MM.1S (cell line): ENCODE measurements at regions not wholly inside any gene's neighbourhood (a gene's known extent, or its start where the extent isn't known, plus 50 kb on each side); places are given as distances from the start of the nearest gene placed in this dataset.

Experiments used
- DNase-seq: peaks from one replicate; pipeline ENCODE4 v3.0.0-alpha.2; 2015
- H2AFZ ChIP-seq: fragments of 300-600 bp; sonication (generic); 2 replicates; pipeline ENCODE4 v1.6.0; 2016; ENCODE audit warnings: antibody characterized with exemption, low read length
- H3F3A ChIP-seq: fragments of 300-600 bp; sonication (generic); 2 replicates; pipeline ENCODE4 v1.6.1; 2016; ENCODE audit warnings: mild to moderate bottlenecking, antibody characterized with exemption, low read length, moderate library complexity, mixed read lengths; ENCODE audit not compliant: insufficient read depth
- H3K27ac ChIP-seq: fragments of 300-600 bp; sonication (generic); 2 replicates; pipeline ENCODE4 v1.5.1; 2016; ENCODE audit warnings: mild to moderate bottlenecking, low read length
- H3K27me3 ChIP-seq: fragments of 300-600 bp; sonication (generic); replicated peaks from 2 replicates; pipeline ENCODE4 v1.6.0; 2016; ENCODE audit warnings: low read length; ENCODE audit not compliant: insufficient read depth
- H3K36me3 ChIP-seq: fragments of 300-600 bp; sonication (generic); replicated peaks from 2 replicates; pipeline ENCODE4 v1.6.1; 2016; ENCODE audit warnings: mild to moderate bottlenecking, low read length, mixed read lengths; ENCODE audit not compliant: insufficient read depth
- H3K4me1 ChIP-seq: fragments of 300-600 bp; sonication (generic); 2 replicates; pipeline ENCODE4 v1.6.1; 2016; ENCODE audit warnings: low read length, mixed read lengths
- H3K4me2 ChIP-seq: fragments of 300-600 bp; sonication (generic); 2 replicates; pipeline ENCODE4 v1.6.0; 2016; ENCODE audit warnings: low read depth, low read length
- H3K4me3 ChIP-seq: fragments of 300-600 bp; sonication (generic); 2 replicates; pipeline ENCODE4 v1.5.1; 2016; ENCODE audit warnings: low read length, mixed read lengths
- H3K79me2 ChIP-seq: fragments of 300-600 bp; sonication (generic); 2 replicates; pipeline ENCODE4 v1.6.1; 2016; ENCODE audit warnings: mixed run types, low read length, mixed read lengths
- H3K9ac ChIP-seq: fragments of 300-600 bp; sonication (generic); 2 replicates; pipeline ENCODE4 v1.6.1; 2016; ENCODE audit warnings: low read length, mixed read lengths
- H3K9me2 ChIP-seq: fragments of 300-600 bp; sonication (generic); replicated peaks from 2 replicates; pipeline ENCODE4 v1.6.1; 2016; ENCODE audit warnings: mild to moderate bottlenecking, low read length, mixed read lengths; ENCODE audit not compliant: insufficient read depth
- H3K9me3 ChIP-seq: fragments of 300-600 bp; sonication (generic); replicated peaks from 2 replicates; pipeline ENCODE4 v1.6.1; 2016; ENCODE audit warnings: mild to moderate bottlenecking, low read length, mixed read lengths; ENCODE audit not compliant: insufficient read depth
- H4K20me1 ChIP-seq: fragments of 300-600 bp; sonication (generic); 2 replicates; pipeline ENCODE4 v1.6.1; 2016; ENCODE audit warnings: mild to moderate bottlenecking, low read length, moderate library complexity, mixed read lengths; ENCODE audit not compliant: insufficient read depth
- CTCF ChIP-seq: fragments of 300-600 bp; sonication (generic); IDR thresholded peaks from 2 replicates; pipeline ENCODE4 v1.5.1; 2016; ENCODE audit warnings: antibody characterized with exemption, low read length, mixed read lengths
- EZH2 ChIP-seq: fragments of 300-600 bp; sonication (generic); optimal IDR thresholded peaks from 2 replicates; pipeline ENCODE3; 2017; ENCODE audit warnings: low read depth, mild to moderate bottlenecking, antibody characterized with exemption, low read length, mixed read lengths
- EZH2phosphoT487 ChIP-seq: fragments of 300-600 bp; sonication (generic); IDR thresholded peaks from 2 replicates; pipeline ENCODE4 v1.6.1; 2018; ENCODE audit warnings: antibody characterized with exemption, low read length

GRCh38 chr1:29864431-29865022 is 628.2 kb downstream of the PTPRU start:
- no peak overlapping the region for H3K27ac ChIP-seq
- H3K36me3 ChIP-seq = no peaks in the 10 kb centered on the region
- H3K4me1 ChIP-seq = no peaks in the 10 kb centered on the region
- H3F3A ChIP-seq = no peaks in the 10 kb centered on the region
- H3K9me2 ChIP-seq = no peaks in the 10 kb centered on the region
- H4K20me1 ChIP-seq = no peaks in the 10 kb centered on the region
- TF ChIP-seq EZH2 = no peak
- no peak for TF ChIP-seq EZH2phosphoT487
- no peak for TF ChIP-seq CTCF
- H3K4me3 ChIP-seq = no peak overlapping the region
- H3K79me2 ChIP-seq = no peaks in the 10 kb centered on the region
- no peaks in the 10 kb centered on the region for H3K9me3 ChIP-seq
- peaks cover 57% of the 10 kb centered on the region for H3K27me3 ChIP-seq
- no peak overlapping the region for H2AFZ ChIP-seq
- H3K9ac ChIP-seq = no peak overlapping the region
- peak; percentile 9 for DNase-seq
- 0 out of 2 replicates have a peak overlapping the region, but pooled peaks have one; percentile 11 for H3K4me2 ChIP-seq

DNA sequence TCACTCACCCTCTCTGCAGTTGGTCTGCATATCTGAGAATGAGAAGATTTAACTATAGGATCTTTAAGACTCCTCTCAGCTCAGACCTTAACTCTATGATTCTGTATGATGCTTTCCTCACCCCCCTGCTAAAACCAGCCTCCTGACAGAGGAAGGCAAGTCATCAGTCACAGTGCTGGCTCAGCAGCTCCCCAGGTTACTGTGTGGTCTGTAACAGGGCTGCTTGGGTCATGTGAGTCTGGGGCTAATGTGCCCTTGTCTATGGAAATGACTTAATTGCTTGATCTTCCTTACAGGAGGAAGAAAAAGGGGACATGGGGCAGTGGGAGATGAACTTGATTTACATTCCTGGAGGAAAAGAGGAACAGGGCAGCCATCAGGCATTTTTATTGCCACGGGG is 625.6 kb downstream of the PTPRU start:
- no peaks in the 10 kb centered on the region for H3K9me3 ChIP-seq
- no peak overlapping the region for H3K4me2 ChIP-seq
- no peaks in the 10 kb centered on the region for H3K79me2 ChIP-seq
- no peak overlapping the region for H3K27ac ChIP-seq
- H2AFZ ChIP-seq = no peak overlapping the region
- no peaks in the 10 kb centered on the region for H3K9me2 ChIP-seq
- no peaks in the 10 kb centered on the region for H3F3A ChIP-seq
- TF ChIP-seq EZH2phosphoT487 = no peak
- TF ChIP-seq EZH2 = no peak
- no peak for TF ChIP-seq CTCF
- H3K27me3 ChIP-seq = peaks cover 58% of the 10 kb centered on the region
- no peaks in the 10 kb centered on the region for H4K20me1 ChIP-seq
- no peaks in the 10 kb centered on the region for H3K36me3 ChIP-seq
- no peak overlapping the region for H3K4me3 ChIP-seq
- no peak overlapping the region for H3K9ac ChIP-seq
- H3K4me1 ChIP-seq = no peaks in the 10 kb centered on the region
- DNase-seq = no peak

DNA sequence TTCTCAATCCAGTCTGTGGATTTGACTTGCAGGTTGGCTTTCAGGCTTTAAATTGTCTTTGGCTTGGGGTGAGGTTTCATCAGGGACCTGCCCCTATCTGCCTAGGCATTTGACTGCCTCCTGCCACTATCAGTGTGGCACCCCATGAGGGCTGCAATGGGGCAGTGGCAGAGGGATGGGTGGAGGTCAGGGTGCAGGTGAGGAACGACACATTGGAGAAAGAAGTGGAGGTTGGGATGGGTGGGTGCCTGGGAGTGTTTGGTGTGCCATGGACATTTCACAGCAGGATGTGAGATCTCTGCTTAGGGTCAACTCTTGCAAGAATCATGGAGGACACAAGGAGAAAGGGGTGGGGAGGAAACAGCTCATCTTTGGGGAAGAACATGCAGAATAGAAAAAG is 625.1 kb downstream of the PTPRU start:
- no peak overlapping the region for H3K4me2 ChIP-seq
- no peaks in the 10 kb centered on the region for H3F3A ChIP-seq
- H3K9me3 ChIP-seq = no peaks in the 10 kb centered on the region
- no peak overlapping the region for H2AFZ ChIP-seq
- H3K4me1 ChIP-seq = no peaks in the 10 kb centered on the region
- H3K27me3 ChIP-seq = peaks cover 58% of the 10 kb centered on the region
- DNase-seq = no peak
- no peaks in the 10 kb centered on the region for H4K20me1 ChIP-seq
- TF ChIP-seq EZH2 = no peak
- no peak for TF ChIP-seq EZH2phosphoT487
- TF ChIP-seq CTCF = no peak
- no peaks in the 10 kb centered on the region for H3K36me3 ChIP-seq
- no peak overlapping the region for H3K4me3 ChIP-seq
- H3K79me2 ChIP-seq = no peaks in the 10 kb centered on the region
- no peak overlapping the region for H3K27ac ChIP-seq
- no peaks in the 10 kb centered on the region for H3K9me2 ChIP-seq
- no peak overlapping the region for H3K9ac ChIP-seq
